ENCODE measurements at regions not wholly inside any gene's neighbourhood (a gene's known extent, or its start where the extent isn't known, plus 50 kb on each side); places are given as distances from the start of the nearest gene placed in this dataset.

DNA sequence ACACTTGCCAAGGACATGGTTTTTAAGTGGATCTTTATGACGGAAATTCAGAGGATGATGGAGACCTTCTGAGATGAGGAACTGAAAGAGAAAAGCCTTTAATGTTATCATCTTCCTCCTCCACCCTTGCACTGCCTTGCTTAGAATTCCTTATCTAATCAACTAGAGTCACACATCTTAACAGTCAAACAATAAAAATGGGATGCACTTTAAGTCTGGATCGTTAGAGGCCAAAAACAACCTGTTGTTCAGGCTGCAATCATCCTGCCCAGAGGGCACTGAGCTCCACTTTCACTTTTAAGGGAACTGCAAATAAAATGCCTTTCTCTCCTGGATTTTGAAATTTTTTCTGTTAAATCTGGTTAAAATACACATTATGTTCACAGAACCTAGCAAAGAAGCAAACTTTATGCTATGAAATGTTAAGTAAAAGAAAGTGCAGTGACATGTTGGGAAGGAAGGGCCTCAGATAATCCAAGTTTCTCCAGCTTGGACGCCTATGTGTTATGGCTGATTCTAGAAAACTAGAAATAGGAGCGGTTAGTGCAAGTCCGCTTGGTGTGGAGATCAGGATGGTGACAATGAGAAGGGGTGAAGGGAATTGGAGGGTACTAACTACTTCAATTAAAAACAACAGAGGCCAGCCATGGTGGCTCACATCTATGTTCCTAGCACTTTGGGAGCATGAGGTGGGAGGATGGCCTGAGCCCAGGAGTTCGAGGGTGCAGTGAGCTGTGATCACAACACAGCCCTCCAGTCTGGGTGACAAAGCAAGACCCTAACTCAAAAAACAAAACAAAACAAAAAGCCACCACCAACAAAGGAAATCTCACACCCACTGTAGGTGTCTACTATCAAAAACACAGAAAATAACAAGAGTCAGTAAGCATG lies 66.4 kb upstream of the KIF13A start (continued):
- peak; percentile 93 for TF ChIP-seq TEAD4 (IDR thresholded peaks at IDR 0.05; ENCODE audit: low read length)
- no peak for TF ChIP-seq TEAD4 (CRISPR knock-in tag; IDR thresholded peaks at IDR 0.05; ENCODE audit: borderline replicate concordance)
- TF ChIP-seq, protein P1, sequence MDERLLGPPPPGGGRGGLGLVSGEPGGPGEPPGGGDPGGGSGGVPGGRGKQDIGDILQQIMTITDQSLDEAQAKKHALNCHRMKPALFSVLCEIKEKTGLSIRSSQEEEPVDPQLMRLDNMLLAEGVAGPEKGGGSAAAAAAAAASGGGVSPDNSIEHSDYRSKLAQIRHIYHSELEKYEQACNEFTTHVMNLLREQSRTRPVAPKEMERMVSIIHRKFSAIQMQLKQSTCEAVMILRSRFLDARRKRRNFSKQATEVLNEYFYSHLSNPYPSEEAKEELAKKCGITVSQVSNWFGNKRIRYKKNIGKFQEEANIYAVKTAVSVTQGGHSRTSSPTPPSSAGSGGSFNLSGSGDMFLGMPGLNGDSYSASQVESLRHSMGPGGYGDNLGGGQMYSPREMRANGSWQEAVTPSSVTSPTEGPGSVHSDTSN (CRISPR knock-in tag; IDR thresholded peaks at IDR 0.05; ENCODE audit: low read depth), result no peak
- TF ChIP-seq, protein P1 (tag; conservative IDR thresholded peaks at IDR 0.05; ENCODE audit: low read depth), result peak; percentile 48; the same call in 1 of the 2 replicates
- TF ChIP-seq, protein P2, sequence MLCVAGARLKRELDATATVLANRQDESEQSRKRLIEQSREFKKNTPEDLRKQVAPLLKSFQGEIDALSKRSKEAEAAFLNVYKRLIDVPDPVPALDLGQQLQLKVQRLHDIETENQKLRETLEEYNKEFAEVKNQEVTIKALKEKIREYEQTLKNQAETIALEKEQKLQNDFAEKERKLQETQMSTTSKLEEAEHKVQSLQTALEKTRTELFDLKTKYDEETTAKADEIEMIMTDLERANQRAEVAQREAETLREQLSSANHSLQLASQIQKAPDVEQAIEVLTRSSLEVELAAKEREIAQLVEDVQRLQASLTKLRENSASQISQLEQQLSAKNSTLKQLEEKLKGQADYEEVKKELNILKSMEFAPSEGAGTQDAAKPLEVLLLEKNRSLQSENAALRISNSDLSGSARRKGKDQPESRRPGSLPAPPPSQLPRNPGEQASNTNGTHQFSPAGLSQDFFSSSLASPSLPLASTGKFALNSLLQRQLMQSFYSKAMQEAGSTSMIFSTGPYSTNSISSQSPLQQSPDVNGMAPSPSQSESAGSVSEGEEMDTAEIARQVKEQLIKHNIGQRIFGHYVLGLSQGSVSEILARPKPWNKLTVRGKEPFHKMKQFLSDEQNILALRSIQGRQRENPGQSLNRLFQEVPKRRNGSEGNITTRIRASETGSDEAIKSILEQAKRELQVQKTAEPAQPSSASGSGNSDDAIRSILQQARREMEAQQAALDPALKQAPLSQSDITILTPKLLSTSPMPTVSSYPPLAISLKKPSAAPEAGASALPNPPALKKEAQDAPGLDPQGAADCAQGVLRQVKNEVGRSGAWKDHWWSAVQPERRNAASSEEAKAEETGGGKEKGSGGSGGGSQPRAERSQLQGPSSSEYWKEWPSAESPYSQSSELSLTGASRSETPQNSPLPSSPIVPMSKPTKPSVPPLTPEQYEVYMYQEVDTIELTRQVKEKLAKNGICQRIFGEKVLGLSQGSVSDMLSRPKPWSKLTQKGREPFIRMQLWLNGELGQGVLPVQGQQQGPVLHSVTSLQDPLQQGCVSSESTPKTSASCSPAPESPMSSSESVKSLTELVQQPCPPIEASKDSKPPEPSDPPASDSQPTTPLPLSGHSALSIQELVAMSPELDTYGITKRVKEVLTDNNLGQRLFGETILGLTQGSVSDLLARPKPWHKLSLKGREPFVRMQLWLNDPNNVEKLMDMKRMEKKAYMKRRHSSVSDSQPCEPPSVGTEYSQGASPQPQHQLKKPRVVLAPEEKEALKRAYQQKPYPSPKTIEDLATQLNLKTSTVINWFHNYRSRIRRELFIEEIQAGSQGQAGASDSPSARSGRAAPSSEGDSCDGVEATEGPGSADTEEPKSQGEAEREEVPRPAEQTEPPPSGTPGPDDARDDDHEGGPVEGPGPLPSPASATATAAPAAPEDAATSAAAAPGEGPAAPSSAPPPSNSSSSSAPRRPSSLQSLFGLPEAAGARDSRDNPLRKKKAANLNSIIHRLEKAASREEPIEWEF (CRISPR knock-in tag; IDR thresholded peaks at IDR 0.05), result no peak
- TF ChIP-seq NFXL1 (CRISPR knock-in tag; IDR thresholded peaks at IDR 0.05), result peak; percentile 9; the same call in 1 of the 2 replicates
- peak; percentile 72 for TF ChIP-seq STAT5A (IDR thresholded peaks at IDR 0.05; ENCODE audit: borderline replicate concordance, low read length)
- 0 out of 2 replicates have a peak, but pooled peaks have one; percentile 35 for TF ChIP-seq NCOA1 (IDR thresholded peaks at IDR 0.05; ENCODE audit: low read depth)
- peak; percentile 87 for TF ChIP-seq NCOR1 (IDR thresholded peaks at IDR 0.05)
- peak; percentile 66; the same call in 1 of the 2 replicates for TF ChIP-seq L3MBTL2 (IDR thresholded peaks at IDR 0.05)
- no peak for TF ChIP-seq ZNF263 (CRISPR knock-in tag; IDR thresholded peaks at IDR 0.05; ENCODE audit: borderline replicate concordance)
- peak; percentile 95 for TF ChIP-seq SMARCA4 (IDR thresholded peaks at IDR 0.05)
- TF ChIP-seq HMG20B (CRISPR knock-in tag; IDR thresholded peaks at IDR 0.05), result no peak
- TF ChIP-seq NFRKB (IDR thresholded peaks at IDR 0.05; ENCODE audit: low read depth), result peak; percentile 46; the same call in 1 of the 2 replicates
- peak; percentile 75 for TF ChIP-seq FOXM1 (IDR thresholded peaks at IDR 0.05; ENCODE audit: low read depth)
- no peak for TF ChIP-seq FOXM1 (CRISPR knock-in tag; IDR thresholded peaks at IDR 0.05; ENCODE audit: low read depth)
